DLD1 (cell line): ENCODE measurements at regions not wholly inside any gene's neighbourhood (a gene's known extent, or its start where the extent isn't known, plus 50 kb on each side); places are given as distances from the start of the nearest gene placed in this dataset.

Source experiments
- in situ Hi-C: cut with HindIII; loops from 2 replicates; pipeline ENCODE4 v1.10.0; 2017; ENCODE audit warnings: low sequenced_read_pairs

DNA sequence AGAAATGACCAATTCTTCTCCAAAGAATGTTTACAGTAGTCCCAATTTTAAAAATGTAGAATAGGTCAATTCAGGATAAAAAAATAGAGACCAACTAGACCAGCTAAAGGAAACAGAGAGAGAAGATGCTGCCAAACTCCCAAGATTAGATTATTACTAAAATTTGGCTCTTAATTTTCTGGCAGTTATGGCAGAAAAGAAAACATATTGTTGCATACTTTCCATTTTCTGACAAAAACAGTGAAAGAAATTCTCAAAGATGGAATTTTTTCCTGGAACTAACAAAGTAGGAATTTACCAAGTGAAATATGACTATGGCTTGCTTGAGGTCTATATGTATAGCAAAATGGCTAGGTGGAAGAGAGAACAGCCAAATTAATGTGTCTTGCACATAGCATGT lies 138.3 kb upstream of the STK17B start:
- in situ Hi-C loops, result loop anchor here (10.0 kb wide), 1 partner anchor 125 kb away; no protein-coding TSS in a partner anchor

DNA sequence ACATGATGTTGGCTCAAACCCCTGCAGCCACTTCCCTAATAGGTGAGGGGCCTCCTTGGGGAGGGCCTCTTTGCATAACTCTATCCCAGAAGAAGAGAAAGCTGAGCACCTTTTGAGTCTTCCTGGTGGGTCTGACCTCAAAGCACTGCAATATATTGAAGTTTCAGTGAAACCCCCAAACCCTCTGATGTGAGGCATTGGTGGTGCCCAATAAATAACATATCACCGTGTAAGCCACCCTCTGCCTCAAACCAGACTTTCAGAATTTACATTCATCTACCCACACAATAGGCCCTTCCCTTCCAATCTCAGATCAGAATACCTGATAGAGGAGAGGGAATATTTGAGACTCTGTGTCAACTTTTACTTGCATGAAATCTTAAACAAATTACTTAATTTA lies 142.8 kb upstream of the STK17B start:
- in situ Hi-C loops, result no loop called here

DNA sequence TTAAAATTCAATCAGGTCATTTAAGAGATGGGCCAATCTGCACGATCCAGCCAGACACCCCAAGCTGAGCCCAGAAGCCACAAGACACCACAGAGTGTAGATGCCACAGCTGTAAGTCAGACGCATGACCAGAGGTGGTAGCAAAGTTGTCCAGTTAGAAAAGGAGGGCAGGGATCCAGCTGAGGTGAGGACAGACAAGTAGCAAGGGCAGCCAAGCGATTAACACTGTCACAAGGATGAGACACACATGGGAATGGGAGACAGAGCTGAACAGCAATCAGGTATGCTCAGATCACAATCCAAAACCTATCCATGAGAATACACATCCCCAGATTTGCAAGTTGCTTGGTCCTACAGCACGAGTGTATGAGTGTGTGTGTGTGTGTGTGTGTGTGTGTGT lies 143.4 kb upstream of the STK17B start:
- in situ Hi-C loops, result no loop called here

DNA sequence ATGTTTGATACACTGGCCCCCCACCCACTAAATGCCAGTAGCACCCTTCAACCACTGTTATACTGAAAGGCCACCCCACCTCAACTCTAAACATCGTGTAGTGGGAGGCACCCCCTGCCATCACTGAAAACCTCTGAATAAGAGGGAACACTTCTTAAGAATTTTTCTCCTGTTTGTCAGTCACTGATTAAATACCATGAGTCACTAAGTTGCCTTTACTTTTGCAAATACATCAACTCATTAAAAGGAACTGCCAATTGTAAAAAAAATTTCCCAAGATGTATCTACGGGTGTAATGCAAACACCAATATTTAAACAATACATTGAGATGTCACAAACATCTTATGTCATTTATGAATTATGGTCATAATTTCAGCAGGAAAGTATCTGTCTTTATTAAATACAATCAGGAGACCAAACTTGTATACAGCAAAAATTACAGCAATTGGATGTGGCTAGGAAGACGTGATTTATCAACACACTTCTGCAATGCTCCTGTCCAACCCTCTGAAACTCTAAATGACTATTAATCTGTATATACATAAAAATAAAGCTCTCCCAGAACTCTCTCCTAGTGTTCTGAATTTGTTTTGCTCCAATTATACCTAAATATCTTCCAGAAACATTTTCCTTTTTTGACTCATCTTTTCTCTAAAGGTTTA lies 144.1 kb upstream of the STK17B start:
- in situ Hi-C loops, result no loop called here

DNA sequence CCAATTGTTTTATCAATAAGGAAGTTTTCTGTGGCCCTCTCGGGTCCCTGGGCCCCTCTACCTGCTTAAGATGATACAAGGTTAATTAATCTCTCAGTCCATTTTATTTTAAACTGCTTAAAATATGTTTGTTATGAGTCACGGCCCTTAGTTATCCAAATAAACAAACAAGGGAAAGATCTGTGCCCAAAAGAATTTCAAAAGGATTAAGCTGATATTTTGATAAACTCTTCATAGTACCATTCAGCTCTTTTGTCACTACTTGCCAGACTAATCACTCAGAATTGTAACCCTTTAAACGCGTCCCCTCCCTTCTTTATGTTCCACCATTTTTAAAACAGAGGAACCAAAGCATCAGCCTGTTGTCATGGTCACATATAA lies 144.7 kb upstream of the STK17B start:
- in situ Hi-C loops, result no loop called here

DNA sequence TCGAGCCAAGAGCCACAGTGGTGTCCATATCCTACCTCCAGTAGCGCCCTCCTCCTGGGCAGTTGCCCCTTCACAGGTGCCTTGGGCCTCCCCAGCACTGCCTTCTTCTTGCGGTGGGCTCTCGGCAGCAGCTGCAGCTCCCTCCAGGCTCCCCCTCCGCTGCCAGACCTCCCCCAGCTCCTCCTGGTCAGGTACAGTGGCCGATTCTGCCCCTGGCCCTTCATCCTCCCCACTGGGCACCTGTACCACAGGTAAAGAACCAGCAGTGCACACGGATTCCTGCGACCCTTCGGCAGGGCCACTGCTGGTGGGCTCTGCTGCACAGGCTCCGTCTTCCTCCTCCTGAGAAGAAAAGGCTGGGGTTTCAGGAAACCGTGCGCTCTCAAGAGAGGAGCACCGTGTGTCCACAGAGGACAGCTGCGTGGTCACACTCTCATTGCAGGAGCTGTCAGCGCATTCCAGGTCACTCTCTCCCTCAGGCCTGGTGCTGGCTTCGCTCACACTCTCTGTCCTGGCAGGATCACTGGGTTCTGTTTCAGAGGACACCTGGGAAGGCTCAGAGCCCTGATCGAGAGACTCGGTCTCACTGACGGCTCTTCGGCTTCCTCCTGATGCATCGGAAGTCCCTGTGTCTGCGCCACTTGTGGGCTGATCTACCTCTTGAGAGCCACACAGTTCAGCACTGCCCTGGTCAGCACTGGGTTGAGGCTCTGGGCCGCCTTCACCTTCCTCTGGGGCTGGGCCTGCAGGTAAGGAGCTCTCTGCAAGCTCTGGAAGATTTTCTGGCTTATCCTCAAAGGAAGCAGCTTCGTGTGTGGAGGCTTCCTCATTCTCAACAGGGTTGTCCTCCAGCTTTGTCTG lies 147.4 kb upstream of the STK17B start:
- in situ Hi-C loops, result no loop called here

DNA sequence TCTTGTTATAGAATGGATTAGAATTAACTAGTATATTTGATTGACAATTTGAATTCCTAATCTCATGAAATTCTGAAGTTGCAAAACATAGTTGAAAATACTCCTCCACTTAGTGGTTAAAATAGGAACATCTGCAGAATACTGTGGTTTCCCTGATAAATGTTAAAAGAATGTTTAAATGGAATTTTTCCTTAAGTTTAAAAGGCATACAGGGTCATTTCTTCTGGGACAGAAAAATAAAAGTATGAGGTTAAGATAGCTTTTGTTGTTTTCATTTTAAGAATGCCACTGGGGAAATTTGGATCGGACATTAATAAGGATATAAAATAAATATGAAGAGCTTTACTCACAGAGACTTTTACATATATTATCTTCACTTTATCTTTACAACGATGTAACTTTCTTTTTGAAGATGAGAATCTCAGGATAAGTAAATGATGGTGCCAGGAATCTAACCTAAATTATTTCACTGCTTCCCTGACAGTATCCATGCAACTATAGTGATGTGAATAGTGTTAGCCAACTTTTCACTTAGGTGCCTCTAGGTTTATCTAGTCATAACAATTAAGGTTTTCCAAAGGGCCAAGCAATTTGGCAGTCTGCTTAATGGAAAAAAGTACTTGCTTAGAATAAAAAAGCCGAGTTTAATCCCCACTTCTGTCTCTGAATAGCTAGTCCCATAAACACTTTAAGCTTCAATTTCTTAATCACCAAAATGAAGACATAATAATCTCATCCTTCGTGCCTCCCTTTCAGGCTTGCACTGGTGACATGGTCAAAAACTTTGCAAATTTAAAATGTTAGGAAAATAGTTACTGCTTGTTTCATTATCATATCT lies 151.8 kb upstream of the STK17B start:
- in situ Hi-C loops, result no loop called here

DNA sequence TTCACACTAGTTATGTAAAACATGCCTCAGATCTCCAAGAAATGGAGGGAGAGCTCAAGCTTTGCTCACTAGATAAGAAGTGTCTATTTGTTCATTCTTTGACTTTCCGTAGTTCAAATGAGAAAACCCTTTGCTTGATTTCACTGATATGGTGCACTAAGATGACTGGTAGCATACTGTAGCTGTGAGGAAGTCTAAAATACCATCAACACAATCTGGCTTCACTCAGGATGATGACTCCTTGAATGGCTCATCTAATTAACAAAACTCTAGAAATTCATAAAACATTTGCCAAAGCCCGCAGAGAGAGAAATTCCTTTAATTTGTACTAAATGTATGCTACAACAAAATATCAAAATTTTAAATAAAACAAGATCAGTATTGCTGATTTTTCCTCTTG lies 152.8 kb upstream of the STK17B start:
- in situ Hi-C loops, result no loop called here

DNA sequence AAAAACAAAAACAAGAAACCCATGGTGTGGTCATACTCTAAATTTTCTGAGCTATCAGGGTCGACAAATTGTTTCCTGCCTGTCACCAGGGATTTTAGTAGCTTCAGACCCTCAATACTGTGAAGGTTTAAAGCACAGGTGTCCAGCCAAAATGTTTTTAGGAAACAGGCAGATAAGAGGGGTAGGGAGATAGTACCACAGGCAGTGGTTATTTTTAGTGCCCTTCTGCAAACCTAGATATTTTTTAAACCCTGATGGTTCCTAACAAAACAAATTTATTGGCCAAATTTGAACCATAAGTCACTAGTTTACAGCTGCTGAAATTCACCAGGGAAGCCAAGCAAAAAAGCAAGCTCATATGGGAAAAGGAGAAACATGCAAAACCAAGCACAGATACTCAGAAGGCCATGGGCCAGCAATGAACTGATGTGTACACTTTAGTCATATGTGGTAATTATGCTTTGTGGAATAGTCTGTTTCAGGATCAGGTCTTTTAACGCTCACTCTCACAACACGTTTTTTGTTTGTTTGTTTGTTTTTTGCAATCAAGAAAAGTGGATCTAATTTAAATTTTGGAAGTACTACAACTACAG lies 156.8 kb upstream of the STK17B start:
- in situ Hi-C loops, result no loop called here

DNA sequence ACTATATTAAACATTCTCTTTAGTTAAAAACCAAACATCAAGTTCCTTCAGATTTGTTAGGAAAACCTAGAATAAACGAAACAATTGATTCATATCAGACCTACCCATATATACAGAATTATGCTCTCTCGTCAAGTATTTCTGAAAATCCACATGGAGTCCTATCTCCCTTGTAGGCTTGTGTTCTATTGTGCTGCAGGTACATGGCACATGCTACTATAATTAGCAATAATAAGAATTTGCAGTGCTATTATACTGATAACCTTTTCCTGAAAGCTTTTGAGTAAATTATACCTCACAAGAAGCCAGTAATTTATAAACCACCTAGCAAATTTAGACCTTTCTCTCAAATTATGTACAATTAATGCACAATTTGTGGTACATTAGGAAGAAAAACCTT lies 158.6 kb upstream of the STK17B start:
- in situ Hi-C loops, result no loop called here

DNA sequence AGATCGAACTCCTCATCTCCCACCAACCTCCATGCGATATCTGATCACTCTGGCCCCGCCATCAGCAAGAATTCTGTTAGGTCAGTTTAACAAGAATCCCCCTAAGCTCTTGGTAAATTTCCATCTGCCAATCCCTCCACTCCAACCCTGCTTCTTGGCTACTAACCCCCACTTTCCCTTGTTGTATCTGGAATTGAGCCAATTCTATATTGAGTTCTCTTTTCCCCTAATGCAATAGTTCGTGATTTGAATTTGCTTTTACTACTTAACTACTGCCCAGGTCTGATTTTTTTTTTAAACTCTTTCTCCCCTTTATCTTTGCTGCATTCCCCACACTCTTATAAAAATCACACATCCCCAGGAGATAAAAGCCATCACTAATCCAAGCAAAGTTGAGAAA lies 159.3 kb upstream of the STK17B start:
- in situ Hi-C loops, result no loop called here

DNA sequence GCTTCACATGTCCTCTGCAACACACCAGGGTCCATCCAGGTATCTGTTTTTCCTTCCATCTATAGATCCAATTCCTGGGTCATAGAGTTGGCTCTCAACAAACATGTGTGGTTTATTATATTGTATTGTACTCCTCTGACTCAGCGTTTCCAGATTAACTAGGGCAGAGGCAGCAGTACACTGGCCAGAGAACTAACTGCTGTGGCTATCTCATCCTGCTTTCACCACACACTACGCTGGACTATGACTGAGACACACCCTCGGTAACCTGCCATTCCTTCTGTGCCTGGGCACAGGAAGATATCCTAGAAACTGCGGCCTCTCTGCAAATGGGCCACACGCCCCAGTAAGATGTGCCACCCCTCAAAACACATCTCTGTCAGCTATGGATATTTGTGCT lies 159.8 kb upstream of the STK17B start:
- in situ Hi-C loops, result no loop called here

DNA sequence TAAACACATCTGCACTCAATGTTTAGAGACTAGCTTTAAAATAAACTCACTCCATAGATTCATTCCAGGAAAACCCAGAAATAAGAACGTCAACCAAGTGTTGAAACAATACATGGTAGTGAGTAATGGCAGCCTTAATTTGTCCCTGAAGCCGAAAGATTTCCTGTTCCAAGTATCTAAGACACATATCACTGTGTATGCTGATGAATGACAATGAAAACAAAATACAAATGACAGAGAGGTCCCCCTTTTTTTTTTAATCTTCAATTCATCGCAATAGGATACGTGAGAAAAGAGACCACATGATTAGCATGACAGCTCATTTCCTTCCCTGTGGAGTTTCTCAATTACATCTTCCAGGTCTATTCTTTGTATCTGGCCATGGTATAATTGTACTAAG lies 160.5 kb upstream of the STK17B start:
- in situ Hi-C loops, result no loop called here

DNA sequence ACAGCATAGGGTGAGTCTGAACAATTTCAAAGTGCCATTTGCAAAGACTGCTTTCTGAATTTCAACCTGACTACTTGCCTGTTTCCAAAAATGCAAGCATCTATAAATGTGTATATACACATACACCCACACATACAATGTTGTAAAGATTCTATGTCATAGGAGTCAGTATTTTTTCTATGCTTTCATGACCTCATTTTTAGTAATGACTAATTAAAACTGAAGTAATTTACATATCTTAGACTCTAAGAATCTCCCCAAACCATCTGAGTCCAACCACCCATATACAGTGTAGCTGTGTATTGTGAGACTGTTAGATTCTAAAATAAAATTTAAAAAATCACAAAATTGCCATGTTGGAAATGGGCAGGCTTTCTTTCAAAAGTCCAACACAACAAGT lies 162.0 kb upstream of the STK17B start:
- in situ Hi-C loops, result no loop called here

DNA sequence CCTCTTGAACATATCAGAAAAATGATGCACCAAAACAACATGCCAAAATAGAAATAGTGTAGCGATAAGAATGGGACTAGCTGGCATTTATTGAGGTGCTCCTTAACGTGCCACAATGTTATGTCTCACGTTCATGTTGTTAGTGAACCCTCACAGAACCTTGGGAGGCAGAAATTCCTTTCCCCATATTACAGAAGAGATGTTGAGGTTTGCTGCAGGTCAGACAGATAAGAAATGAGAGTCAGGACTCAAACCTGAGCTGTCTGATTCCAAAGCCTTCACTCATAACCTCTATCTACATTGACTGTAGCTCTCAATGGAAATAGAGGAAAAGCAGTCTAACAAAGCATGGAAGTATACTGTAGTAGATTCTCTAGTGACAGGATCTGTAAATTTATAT lies 163.3 kb upstream of the STK17B start:
- in situ Hi-C loops, result no loop called here

DNA sequence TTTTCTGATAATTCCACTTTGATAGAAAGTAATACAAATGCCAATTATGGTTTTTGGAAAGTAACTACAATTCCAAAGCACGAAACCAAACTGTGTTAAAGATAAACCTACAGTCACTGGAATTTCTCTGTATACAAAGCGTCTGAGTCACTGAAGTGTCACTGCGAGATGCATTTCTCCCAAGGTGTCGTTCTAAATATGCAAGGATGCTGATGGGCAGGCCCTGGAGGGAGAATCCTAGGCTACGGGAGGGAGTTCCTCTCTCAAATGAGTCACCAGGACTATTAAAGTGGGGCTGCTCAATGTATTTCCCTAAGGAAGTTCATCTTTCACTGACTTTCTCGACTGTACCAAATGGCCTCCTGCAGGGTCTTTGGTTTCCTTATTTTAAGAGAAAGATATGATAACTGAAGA lies 163.8 kb upstream of the STK17B start:
- in situ Hi-C loops, result no loop called here

DNA sequence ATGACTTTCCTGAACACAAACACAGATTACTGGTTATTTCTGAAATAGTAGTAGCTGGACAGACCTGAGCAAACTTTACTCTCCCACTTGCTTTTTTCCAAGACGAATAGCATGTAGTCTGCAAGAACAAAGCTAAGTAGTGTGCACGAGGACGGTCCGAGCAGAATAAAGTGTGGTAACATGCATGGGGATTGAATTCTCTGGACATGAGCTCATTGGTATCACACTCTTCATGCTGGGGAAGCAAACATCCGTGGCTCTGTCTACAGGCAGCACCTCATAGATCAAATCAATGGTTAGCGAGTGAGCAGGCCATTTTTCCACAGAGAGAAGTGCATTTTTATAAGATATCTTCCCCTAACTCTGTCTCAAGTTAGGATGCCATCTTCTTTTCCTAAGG lies 164.8 kb upstream of the STK17B start:
- in situ Hi-C loops, result no loop called here

DNA sequence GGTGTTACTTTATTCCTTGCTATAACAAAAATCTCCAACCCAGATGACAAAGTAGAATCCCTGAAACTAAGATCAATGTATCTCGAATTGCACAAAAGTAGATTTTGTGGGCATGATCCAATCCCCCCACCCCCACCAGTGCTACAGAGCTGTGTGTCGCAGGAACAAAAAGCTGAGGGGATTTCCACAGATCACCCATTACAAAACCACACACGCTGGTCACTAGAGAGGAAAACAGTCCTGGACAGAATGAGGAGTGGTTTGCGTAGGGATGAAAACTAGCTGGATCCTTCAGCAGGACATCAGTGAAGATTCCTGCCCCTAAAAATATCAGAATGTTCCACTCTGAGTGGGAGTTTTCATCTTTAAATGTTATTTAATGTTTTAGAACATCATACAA lies 165.3 kb upstream of the STK17B start:
- in situ Hi-C loops, result no loop called here

DNA sequence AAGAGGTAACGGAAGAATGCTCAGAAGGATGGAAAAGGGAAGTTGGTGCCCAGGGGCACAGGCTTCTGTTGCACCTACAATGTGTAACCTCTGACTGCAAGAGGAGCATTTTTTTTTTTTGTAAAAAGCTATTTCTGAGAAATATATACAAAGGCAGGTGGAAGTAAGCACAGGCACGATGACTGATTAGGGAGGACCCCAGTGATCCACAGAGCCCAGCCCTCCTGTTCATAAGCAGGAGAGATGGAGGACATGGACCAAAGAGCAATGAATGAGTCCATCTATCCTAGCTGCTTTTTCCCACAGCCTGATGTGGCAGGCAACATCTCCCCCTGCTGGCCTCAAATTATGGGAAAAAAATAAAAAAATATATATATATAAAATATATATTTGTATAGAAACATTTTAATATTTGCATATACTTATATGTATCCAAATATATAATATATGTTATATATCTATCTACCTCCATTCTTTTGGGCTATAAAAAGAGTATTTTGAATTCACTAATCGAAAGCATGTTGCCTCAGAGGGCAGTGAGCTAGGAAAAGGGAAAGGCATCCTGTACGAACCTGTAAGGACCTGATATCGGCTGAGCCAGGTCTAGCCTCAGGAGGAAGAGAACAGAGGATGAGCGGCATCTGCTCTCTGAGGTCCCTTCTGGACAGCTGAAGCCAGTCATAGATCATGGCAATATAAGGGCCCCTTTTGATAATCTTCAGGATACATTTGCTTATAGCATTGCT lies 166.0 kb upstream of the STK17B start:
- in situ Hi-C loops, result no loop called here

DNA sequence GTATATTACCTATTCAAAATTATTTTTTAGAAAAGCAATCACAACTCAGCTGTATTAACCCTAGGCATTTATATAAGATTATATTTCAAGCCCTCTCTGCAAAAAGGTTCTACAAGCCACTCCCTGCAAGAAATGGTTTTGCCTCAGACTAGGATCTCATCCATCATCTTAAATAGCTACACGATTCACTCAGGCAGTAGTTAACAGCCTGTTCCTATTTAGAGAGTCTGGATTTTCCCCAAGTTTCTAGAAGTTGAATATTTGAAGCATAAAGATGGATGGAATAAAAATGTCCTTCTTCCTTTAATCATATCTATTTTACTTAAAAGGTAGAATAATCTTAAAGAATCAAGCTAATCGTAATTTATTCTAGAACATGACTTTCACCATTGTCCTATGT lies 167.1 kb upstream of the STK17B start:
- in situ Hi-C loops, result no loop called here
